IMR-90 (cell line): ENCODE measurements at regions not wholly inside any gene's neighbourhood (a gene's known extent, or its start where the extent isn't known, plus 50 kb on each side); places are given as distances from the start of the nearest gene placed in this dataset.

Experiments used
- ATAC-seq: fragments of 200-7000 bp; cut with Tn5 transposase; 2 replicates; pipeline ENCODE4 v1.9.1; 2020; ENCODE audit warnings: low read depth, mild to moderate bottlenecking, moderate library complexity
- BruUV-seq: library from RNA; stranded (reverse); fragments of 400-500 nt; replicated peaks from 2 replicates; lab custom pipeline; 2021; lab: Mats Ljungman, UMichigan
- CTCF ChIA-PET: fragments of 300-600 bp; formaldehyde crosslinking; extraction: SDS; loops from one replicate; lab custom pipeline; 2021; ENCODE audit warnings: antibody characterized with exemption; lab: Yijun Ruan, JAX
- POLR2A ChIA-PET: fragments of 300-600 bp; sonication (Branson Sonifier 250); formaldehyde crosslinking; loops from one replicate; lab custom pipeline; 2022; ENCODE audit warnings: antibody characterized with exemption; ENCODE audit not compliant: unreplicated experiment; lab: Charles Lee
- DNase-seq: peaks from one replicate; pipeline ENCODE4 v3.0.0; 2013
- H2AFZ ChIP-seq: replicated peaks from 2 replicates; pipeline ENCODE3; 2013; ENCODE audit warnings: low read length, mild to moderate bottlenecking; ENCODE audit not compliant: poor library complexity
- H2AK5ac ChIP-seq: 2 replicates; pipeline ENCODE4 v1.6.1; 2013; ENCODE audit warnings: low read depth, low read length, inconsistent platforms
- H2AK9ac ChIP-seq: replicated peaks from 2 replicates; pipeline ENCODE3; 2013; ENCODE audit warnings: mild to moderate bottlenecking, low read depth, low read length, moderate library complexity; ENCODE audit not compliant: poor library complexity
- H2BK120ac ChIP-seq: 2 replicates; pipeline ENCODE4 v1.6.1; 2013; ENCODE audit warnings: low read depth, low read length, inconsistent platforms
- H2BK15ac ChIP-seq: 3 replicates; pipeline ENCODE4 v1.6.1; 2013; ENCODE audit warnings: low read depth, low read length, inconsistent platforms
- H2BK20ac ChIP-seq: 2 replicates; pipeline ENCODE4 v1.6.1; 2013; ENCODE audit warnings: low read depth, mild to moderate bottlenecking, inconsistent platforms, low read length, moderate library complexity
- H2BK5ac ChIP-seq: 2 replicates; pipeline ENCODE4 v1.6.1; 2013; ENCODE audit warnings: mild to moderate bottlenecking, low read depth, low read length, inconsistent platforms; ENCODE audit not compliant: poor library complexity, severe bottlenecking
- H3K14ac ChIP-seq: replicated peaks from 2 replicates; pipeline ENCODE4 v1.6.1; 2013; ENCODE audit warnings: low read depth, low read length, inconsistent platforms
- H3K18ac ChIP-seq: 2 replicates; pipeline ENCODE4 v1.6.1; 2013; ENCODE audit warnings: low read depth, low read length, control low read depth
- H3K23ac ChIP-seq: 2 replicates; pipeline ENCODE4 v1.6.1; 2013; ENCODE audit warnings: low read depth, low read length, inconsistent platforms
- H3K27ac ChIP-seq: 2 replicates; pipeline ENCODE4 v1.5.1; 2013; ENCODE audit warnings: mild to moderate bottlenecking, control low read depth, low read length; ENCODE audit not compliant: insufficient read depth
- H3K27me3 ChIP-seq: 2 replicates; pipeline ENCODE4 v1.6.1; 2013; ENCODE audit warnings: low read length; ENCODE audit not compliant: control insufficient read depth, insufficient read depth
- H3K36me3 ChIP-seq: 2 replicates; pipeline ENCODE4 v1.6.1; 2013; ENCODE audit warnings: low read length, mixed read lengths; ENCODE audit not compliant: control insufficient read depth, insufficient read depth
- H3K4ac ChIP-seq: 2 replicates; pipeline ENCODE4 v1.6.1; 2013; ENCODE audit warnings: low read depth, low read length, inconsistent platforms
- H3K4me1 ChIP-seq: 2 replicates; pipeline ENCODE4 v1.6.1; 2013; ENCODE audit warnings: low read length, mixed read lengths; ENCODE audit not compliant: control insufficient read depth, insufficient read depth
- H3K4me2 ChIP-seq: 2 replicates; pipeline ENCODE4 v1.6.1; 2013; ENCODE audit warnings: low read depth, mild to moderate bottlenecking, control low read depth, low read length, moderate library complexity
- H3K4me3 ChIP-seq: 2 replicates; pipeline ENCODE4 v1.5.1; 2013; ENCODE audit warnings: low read depth, mild to moderate bottlenecking, control low read depth, low read length, moderate library complexity; ENCODE audit not compliant: insufficient read depth
- H3K56ac ChIP-seq: 2 replicates; pipeline ENCODE4 v1.6.1; 2013; ENCODE audit warnings: low read length, inconsistent platforms; ENCODE audit not compliant: insufficient read depth; ENCODE audit errors: extremely low read depth
- H3K79me1 ChIP-seq, 2 experiments: 2 replicates each; pipeline ENCODE4 v1.6.1; 2013; ENCODE audit warnings: low read length in 2 of 2, inconsistent platforms in 1 of 2, low read depth in 1 of 2
- H3K9ac ChIP-seq: 2 replicates; pipeline ENCODE4 v1.6.1; 2013; ENCODE audit warnings: low read depth, low read length, control low read depth
- H3K9me1 ChIP-seq: 2 replicates; pipeline ENCODE4 v1.6.1; 2013; ENCODE audit warnings: low read length, inconsistent platforms; ENCODE audit not compliant: insufficient read depth
- H3K9me3 ChIP-seq: 2 replicates; pipeline ENCODE4 v1.6.1; 2013; ENCODE audit warnings: low read length; ENCODE audit not compliant: control insufficient read depth, insufficient read depth
- H4K20me1 ChIP-seq: 2 replicates; pipeline ENCODE4 v1.6.1; 2013; ENCODE audit warnings: low read length, inconsistent platforms; ENCODE audit not compliant: insufficient read depth
- H4K5ac ChIP-seq: 2 replicates; pipeline ENCODE4 v1.6.1; 2013; ENCODE audit warnings: mild to moderate bottlenecking, low read depth, low read length, control low read depth
- H4K8ac ChIP-seq, 2 experiments: 2 replicates each; pipeline ENCODE4 v1.6.1; 2013; ENCODE audit warnings: low read depth in 2 of 2, low read length in 2 of 2, control low read depth in 1 of 2, inconsistent platforms in 1 of 2
- H4K91ac ChIP-seq: 2 replicates; pipeline ENCODE4 v1.6.1; 2013; ENCODE audit warnings: low read depth, low read length, inconsistent platforms; ENCODE audit not compliant: insufficient read depth
- BHLHE40 ChIP-seq: fragments of 150-350 bp; IDR thresholded peaks from 2 replicates; pipeline ENCODE4 v1.6.1; 2016; ENCODE audit warnings: mild to moderate bottlenecking, low read depth, low read length
- CEBPB ChIP-seq: IDR thresholded peaks from 2 replicates; pipeline ENCODE4 v1.6.1; 2012; ENCODE audit warnings: low read depth, low read length, improper control_type of control experiment
- CHD1 ChIP-seq: IDR thresholded peaks from 2 replicates; pipeline ENCODE4 v1.6.1; 2012; ENCODE audit warnings: low read depth, low read length, improper control_type of control experiment
- CTCF ChIP-seq: conservative IDR thresholded peaks from 2 replicates; pipeline ENCODE4 v1.5.1; 2012; ENCODE audit warnings: mild to moderate bottlenecking, low read depth, low read length, improper control_type of control experiment
- FOS ChIP-seq: fragments of 150-350 bp; IDR thresholded peaks from 2 replicates; pipeline ENCODE4 v1.6.1; 2016; ENCODE audit warnings: low read depth, low read length
- MAFK ChIP-seq: IDR thresholded peaks from 2 replicates; pipeline ENCODE4 v1.6.1; 2012; ENCODE audit warnings: low read depth, low read length, improper control_type of control experiment
- MAZ ChIP-seq: IDR thresholded peaks from 2 replicates; pipeline ENCODE4 v1.6.1; 2012; ENCODE audit warnings: low read depth, mild to moderate bottlenecking, low read length, improper control_type of control experiment, moderate library complexity, borderline replicate concordance
- MXI1 ChIP-seq: IDR thresholded peaks from 2 replicates; pipeline ENCODE4 v1.6.1; 2012; ENCODE audit warnings: low read depth, mild to moderate bottlenecking, low read length, moderate library complexity, borderline replicate concordance
- NFE2L2 ChIP-seq: fragments of 150-350 bp; IDR thresholded peaks from 2 replicates; pipeline ENCODE4 v1.6.1; 2016; ENCODE audit warnings: low read depth, mild to moderate bottlenecking, low read length
- POLR2A ChIP-seq: IDR thresholded peaks from 2 replicates; pipeline ENCODE4 v1.6.1; 2012; ENCODE audit warnings: mild to moderate bottlenecking, low read depth, low read length
- RAD21 ChIP-seq: IDR thresholded peaks from 2 replicates; pipeline ENCODE4 v1.6.1; 2012; ENCODE audit warnings: low read length, improper control_type of control experiment
- RCOR1 ChIP-seq: IDR thresholded peaks from 2 replicates; pipeline ENCODE4 v1.6.1; 2012; ENCODE audit warnings: mild to moderate bottlenecking, low read length, improper control_type of control experiment; ENCODE audit not compliant: insufficient replicate concordance
- RFX5 ChIP-seq: IDR thresholded peaks from 2 replicates; pipeline ENCODE4 v1.8.0; 2012; ENCODE audit warnings: low read depth, mild to moderate bottlenecking, low read length, moderate library complexity
- SMC3 ChIP-seq: fragments of 150-350 bp; IDR thresholded peaks from 2 replicates; pipeline ENCODE4 v1.6.1; 2016; ENCODE audit warnings: low read depth, mild to moderate bottlenecking, antibody characterized with exemption, low read length, moderate library complexity
- USF2 ChIP-seq: fragments of 150-350 bp; IDR thresholded peaks from 2 replicates; pipeline ENCODE4 v1.6.1; 2017; ENCODE audit warnings: mild to moderate bottlenecking, antibody characterized with exemption, low read length, low read depth
- WGBS, 2 experiments: methylation state at CpG; one replicate each; pipeline versions ENCODE4 v1.1.5 to v1.1.7; 2013; ENCODE audit warnings: missing lambda C conversion rate in 2 of 2; ENCODE audit not compliant: insufficient read length in 1 of 2; ENCODE audit errors: extremely low coverage in 2 of 2; 5-methylcytosine and 5-hydroxymethylcytosine counted together
- dilution Hi-C: fragments of 300-500 bp; cut with HindIII; formaldehyde crosslinking; loops from one replicate; pipeline ENCODE4 v1.14.3; 2018; ENCODE audit warnings: low sequenced_read_pairs; ENCODE audit not compliant: unreplicated experiment
- in situ Hi-C: fragments of 300-500 bp; cut with MboI; formaldehyde crosslinking; loops from 3 replicates; pipeline ENCODE4 v1.14.3; 2019; ENCODE audit warnings: low sequenced_read_pairs, inconsistent platforms, mixed read lengths
- intact Hi-C: fragments of 100-400 bp; cut with micrococcal nuclease; formaldehyde crosslinking; loops from 2 replicates; pipeline ENCODE4 v1.10.0; 2022
- TF ChIP-seq, protein P1 (sequence below): fragments of 150-350 bp; IDR thresholded peaks from 2 replicates; pipeline ENCODE4 v1.6.1; 2016; ENCODE audit warnings: low read depth, mild to moderate bottlenecking, low read length, moderate library complexity, borderline replicate concordance

DNA sequence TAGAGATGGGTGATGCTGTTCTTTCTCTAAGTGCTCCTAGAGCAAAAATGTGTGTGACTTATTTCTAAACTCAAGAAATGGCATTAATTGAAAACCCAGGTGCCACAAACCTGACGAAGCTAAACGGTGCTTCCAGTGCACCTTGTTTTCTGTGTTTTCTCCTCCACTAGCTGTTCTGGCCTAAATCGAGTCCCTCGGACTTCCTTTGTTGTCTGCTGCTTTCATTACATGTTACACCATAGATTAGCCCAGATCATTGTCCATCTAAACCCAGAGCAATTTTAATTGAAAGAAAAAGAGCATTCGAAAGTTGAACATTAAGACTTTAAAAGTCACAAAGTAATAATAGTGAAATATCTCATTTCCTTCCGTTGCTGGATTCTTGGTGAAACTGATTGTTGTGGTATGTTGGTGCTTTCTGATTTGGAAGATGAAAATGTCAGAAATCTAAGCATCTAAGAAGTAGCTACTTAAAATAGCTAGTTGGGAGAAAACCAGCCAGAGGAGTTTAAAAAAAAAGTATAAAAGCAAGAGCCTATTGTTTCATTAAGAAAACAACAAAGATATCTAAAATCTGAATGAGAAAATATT lies 219.6 kb upstream of the G2E3 start:
- Histone ChIP-seq H4K91ac (no peak overlapping the region), H3K56ac (no peak overlapping the region), H3K9me3 (no peaks in the 10 kb centered on the region), H3K27ac (no peak overlapping the region), H2AFZ (no peak overlapping the region), H3K23ac (no peak overlapping the region), H2AK9ac (no peak overlapping the region), H3K79me1 (no peaks in the 10 kb centered on the region), H2BK5ac (no peak overlapping the region), H2BK120ac (no peak overlapping the region), H3K4me1 (no peaks in the 10 kb centered on the region), H4K20me1 (no peaks in the 10 kb centered on the region), H3K18ac (no peak overlapping the region), H4K5ac (no peak overlapping the region), H3K14ac (no peak overlapping the region), H3K9me1 (no peaks in the 10 kb centered on the region), H4K8ac (no peak overlapping the region), H3K27me3 (peaks cover 3% of the 10 kb centered on the region; the same call in 1 of the 2 replicates), H2BK20ac (no peak overlapping the region), H2BK15ac (no peak overlapping the region), H3K4ac (no peak overlapping the region), H3K4me3 (no peak overlapping the region), H3K4me2 (no peak overlapping the region), H3K36me3 (no peaks in the 10 kb centered on the region), H3K9ac (no peak overlapping the region), H2AK5ac (no peak overlapping the region)
- dilution Hi-C loops (no loop called here), intact Hi-C loops (no loop called here), in situ Hi-C loops (no loop called here)
- ATAC-seq, result no peak
- WGBS, 2 experiments, result 100% methylated on average over 2 of the region's 6 CpGs; no CpG with 5 or more reads in 1 of the 2 experiments
- ChIA-PET POLR2A (no interaction called here), CTCF (interaction anchor here (1.2 to 2.0 kb wide), 3 partner anchors 9 to 69 kb away, joined by 3 to 6 read pairs (median 3); no protein-coding TSS in a partner anchor)
- no peak for DNase-seq
- TF ChIP-seq RCOR1 (no peak), CTCF (no peak), MAFK (no peak), USF2 (no peak), CHD1 (no peak), NFE2L2 (no peak), RAD21 (no peak), MXI1 (no peak), MAZ (no peak), FOS (no peak), POLR2A (no peak), RFX5 (no peak), BHLHE40 (no peak), CEBPB (no peak), SMC3 (no peak)
- TF ChIP-seq, protein P1, sequence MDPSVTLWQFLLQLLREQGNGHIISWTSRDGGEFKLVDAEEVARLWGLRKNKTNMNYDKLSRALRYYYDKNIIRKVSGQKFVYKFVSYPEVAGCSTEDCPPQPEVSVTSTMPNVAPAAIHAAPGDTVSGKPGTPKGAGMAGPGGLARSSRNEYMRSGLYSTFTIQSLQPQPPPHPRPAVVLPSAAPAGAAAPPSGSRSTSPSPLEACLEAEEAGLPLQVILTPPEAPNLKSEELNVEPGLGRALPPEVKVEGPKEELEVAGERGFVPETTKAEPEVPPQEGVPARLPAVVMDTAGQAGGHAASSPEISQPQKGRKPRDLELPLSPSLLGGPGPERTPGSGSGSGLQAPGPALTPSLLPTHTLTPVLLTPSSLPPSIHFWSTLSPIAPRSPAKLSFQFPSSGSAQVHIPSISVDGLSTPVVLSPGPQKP, result no peak
- BruUV-seq, result no TSS peak
